Epithelial cell of prostate (primary cell): ENCODE measurements at regions not wholly inside any gene's neighbourhood (a gene's known extent, or its start where the extent isn't known, plus 50 kb on each side); places are given as distances from the start of the nearest gene placed in this dataset.

Experiments used
- DNase-seq: peaks from one replicate; pipeline ENCODE4 v3.0.0-alpha.2; 2011; ENCODE audit warnings: low read depth, low spot score
- H3K27ac ChIP-seq: fragments of 450-650 bp; 2 replicates; pipeline ENCODE4 v1.5.1; 2017; ENCODE audit warnings: mild to moderate bottlenecking

- no peak overlapping the region for H3K27ac ChIP-seq
- DNase-seq, result no peak
These were observed 1540.6 kb upstream of the GBE1 start for GRCh38 chr3:83302091-83302490.

- DNase-seq, result no peak
These were observed 1556.2 kb upstream of the GBE1 start for GRCh38 chr3:83317605-83318004.

GRCh38 chr3:83320726-83321125 is 1559.3 kb upstream of the GBE1 start:
- H3K27ac ChIP-seq, result no peak overlapping the region
- no peak for DNase-seq

More at GRCh38 chr3:83317605-83318004, 1556.2 kb upstream of the GBE1 start:
- H3K27ac ChIP-seq, result no peak overlapping the region

GRCh38 chr3:83321457-83321856 is 1560.0 kb upstream of the GBE1 start:
- no peak for DNase-seq
- no peak overlapping the region for H3K27ac ChIP-seq

GRCh38 chr3:83321891-83322290 is 1560.4 kb upstream of the GBE1 start:
- H3K27ac ChIP-seq, result no peak overlapping the region
- DNase-seq, result no peak

GRCh38 chr3:83354205-83354604 is 1592.8 kb upstream of the GBE1 start:
- H3K27ac ChIP-seq, result no peak overlapping the region
- no peak for DNase-seq

GRCh38 chr3:83393276-83393675 is 1565.5 kb upstream of the CADM2 start:
- no peak for DNase-seq
- H3K27ac ChIP-seq, result no peak overlapping the region

GRCh38 chr3:83403927-83404326 is 1554.9 kb upstream of the CADM2 start:
- no peak overlapping the region for H3K27ac ChIP-seq
- no peak for DNase-seq

- no peak for DNase-seq
- no peak overlapping the region for H3K27ac ChIP-seq
These were observed 1532.5 kb upstream of the CADM2 start for GRCh38 chr3:83426300-83426699.

- DNase-seq, result no peak
- H3K27ac ChIP-seq, result no peak overlapping the region
These were observed 1523.8 kb upstream of the CADM2 start for GRCh38 chr3:83434880-83435587.

- no peak overlapping the region for H3K27ac ChIP-seq
- no peak for DNase-seq
These were observed 1520.6 kb upstream of the CADM2 start for GRCh38 chr3:83438188-83438587.

- no peak overlapping the region for H3K27ac ChIP-seq
- no peak for DNase-seq
These were observed 1505.7 kb upstream of the CADM2 start for GRCh38 chr3:83453056-83453455.

- no peak for DNase-seq
- H3K27ac ChIP-seq, result no peak overlapping the region
These were observed 1504.4 kb upstream of the CADM2 start for GRCh38 chr3:83454353-83454752.

GRCh38 chr3:83457551-83457950 is 1501.2 kb upstream of the CADM2 start:
- DNase-seq, result no peak
- no peak overlapping the region for H3K27ac ChIP-seq

- no peak for DNase-seq
- no peak overlapping the region for H3K27ac ChIP-seq
These were observed 1498.7 kb upstream of the CADM2 start for GRCh38 chr3:83460052-83460451.

GRCh38 chr3:83461411-83461810 is 1497.4 kb upstream of the CADM2 start:
- no peak for DNase-seq
- H3K27ac ChIP-seq, result no peak overlapping the region

GRCh38 chr3:83477563-83477962 is 1481.2 kb upstream of the CADM2 start:
- no peak for DNase-seq
- H3K27ac ChIP-seq, result no peak overlapping the region

- DNase-seq, result no peak
- H3K27ac ChIP-seq, result no peak overlapping the region
These were observed 1476.3 kb upstream of the CADM2 start for GRCh38 chr3:83482402-83483070.

GRCh38 chr3:83496462-83496861 is 1462.3 kb upstream of the CADM2 start:
- no peak for DNase-seq
- H3K27ac ChIP-seq, result no peak overlapping the region

- DNase-seq, result no peak
These were observed 1460.3 kb upstream of the CADM2 start for GRCh38 chr3:83498361-83499016.

GRCh38 chr3:83500422-83500821 is 1458.4 kb upstream of the CADM2 start:
- H3K27ac ChIP-seq, result no peak overlapping the region

More at GRCh38 chr3:83498361-83499016, 1460.3 kb upstream of the CADM2 start:
- H3K27ac ChIP-seq, result no peak overlapping the region

More at GRCh38 chr3:83500422-83500821, 1458.4 kb upstream of the CADM2 start:
- no peak for DNase-seq
